ENCODE measurements at regions not wholly inside any gene's neighbourhood (a gene's known extent, or its start where the extent isn't known, plus 50 kb on each side); places are given as distances from the start of the nearest gene placed in this dataset.
"Not testable (repeated sequence)": the region's sequence is repeated elsewhere in the genome, so short reads cannot be mapped to it uniquely, and the experiment has no call there.

GRCh38 chr9:81741103-81741502 lies 51.8 kb upstream of the TLE1 start:
- no peak for DNase-seq

- DNase-seq: no peak
These were observed 58.7 kb upstream of the TLE1 start for GRCh38 chr9:81748091-81748490.

- no peak for DNase-seq
These were observed 64.1 kb upstream of the TLE1 start for GRCh38 chr9:81753436-81753835.

- no peak for DNase-seq
These were observed 64.9 kb upstream of the TLE1 start for GRCh38 chr9:81754245-81754644.

GRCh38 chr9:81755721-81756120 lies 66.4 kb upstream of the TLE1 start:
- no peak for DNase-seq

GRCh38 chr9:81756561-81756960 lies 67.2 kb upstream of the TLE1 start:
- no peak for DNase-seq

GRCh38 chr9:81758123-81758797 lies 68.9 kb upstream of the TLE1 start:
- no peak for DNase-seq

- peak; percentile 80 for DNase-seq
These were observed 70.4 kb upstream of the TLE1 start for GRCh38 chr9:81759680-81760215.

GRCh38 chr9:81767921-81768320 lies 78.6 kb upstream of the TLE1 start:
- no peak for DNase-seq

GRCh38 chr9:81771571-81771970 lies 82.2 kb upstream of the TLE1 start:
- peak; percentile 70 for DNase-seq

- DNase-seq: peak; percentile 83
These were observed 82.8 kb upstream of the TLE1 start for GRCh38 chr9:81772144-81772543.

GRCh38 chr9:81776390-81776789 lies 87.0 kb upstream of the TLE1 start:
- no peak for DNase-seq

GRCh38 chr9:81776834-81777233 lies 87.5 kb upstream of the TLE1 start:
- no peak for DNase-seq

- no peak for DNase-seq
These were observed 88.1 kb upstream of the TLE1 start for GRCh38 chr9:81777482-81777881.

GRCh38 chr9:81782313-81782995 lies 93.1 kb upstream of the TLE1 start:
- DNase-seq: no peak

- peak; percentile 98 for DNase-seq
These were observed 98.6 kb upstream of the TLE1 start for GRCh38 chr9:81787747-81788632.

- DNase-seq: peak; percentile 83
These were observed 100.4 kb upstream of the TLE1 start for GRCh38 chr9:81789721-81790120.

- no peak for DNase-seq
These were observed 100.8 kb upstream of the TLE1 start for GRCh38 chr9:81790166-81790565.

GRCh38 chr9:81791076-81791475 lies 101.7 kb upstream of the TLE1 start:
- no peak for DNase-seq

GRCh38 chr9:81798606-81799005 lies 109.3 kb upstream of the TLE1 start:
- DNase-seq: no peak

- peak; percentile 73 for DNase-seq
These were observed 111.8 kb upstream of the TLE1 start for GRCh38 chr9:81801190-81801589.

GRCh38 chr9:81804306-81804705 lies 115.0 kb upstream of the TLE1 start:
- DNase-seq: peak; percentile 85

GRCh38 chr9:81811688-81812087 lies 116.5 kb upstream of the SPATA31D4 start:
- not testable (repeated sequence) for DNase-seq
